ENCODE measurements at regions not wholly inside any gene's neighbourhood (a gene's known extent, or its start where the extent isn't known, plus 50 kb on each side); places are given as distances from the start of the nearest gene placed in this dataset.
"Not testable (repeated sequence)": the region's sequence is repeated elsewhere in the genome, so short reads cannot be mapped to it uniquely, and the experiment has no call there.

DNA sequence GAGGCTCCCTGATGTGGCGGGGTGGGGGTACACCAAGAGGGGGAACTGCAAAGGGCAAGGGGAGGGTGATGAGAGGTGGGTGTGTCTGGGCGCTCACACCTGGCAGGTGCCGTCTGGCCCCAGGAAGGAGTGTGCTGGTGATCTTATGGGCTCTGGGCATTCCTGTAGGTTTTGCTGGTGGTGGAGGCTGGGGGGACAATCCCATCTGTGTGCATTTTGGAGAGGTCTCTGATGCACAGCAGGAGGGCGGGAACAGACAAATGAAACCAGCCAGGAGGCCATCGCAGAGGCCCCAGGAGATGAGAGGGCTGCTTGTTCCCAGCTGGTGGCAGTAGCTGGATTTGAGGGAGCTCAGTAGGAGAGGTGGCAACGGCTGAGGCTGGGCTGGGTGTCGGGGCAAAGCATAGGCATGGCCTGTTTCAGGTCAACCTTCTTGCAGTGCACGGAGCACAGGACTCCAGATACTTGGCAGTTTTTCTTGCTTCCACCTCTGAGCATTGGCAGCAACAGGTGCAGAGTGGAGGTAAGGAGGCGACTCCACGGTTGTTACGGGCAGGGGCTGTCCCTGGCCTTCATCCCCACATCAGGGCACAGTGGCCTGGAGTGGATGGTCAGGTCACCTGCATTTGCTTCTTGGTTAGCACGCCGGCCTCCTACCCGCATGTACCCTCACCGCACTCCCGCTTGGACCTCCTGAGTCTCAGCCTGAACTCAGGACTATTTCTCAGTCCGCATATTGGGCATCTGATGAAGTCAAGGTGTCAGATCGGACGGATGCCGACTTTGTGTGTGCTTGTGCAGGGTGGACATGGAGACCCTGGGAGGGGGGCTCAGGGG is 194.2 kb upstream of the HDAC4 start:
- DNase-seq (peak in 1 of 4 donors; percentile 4), ATAC-seq (no peak)
- H3K9me3 ChIP-seq: no peaks in the 10 kb centered on the region
- no peaks in the 10 kb centered on the region for H3K27me3 ChIP-seq
- intact Hi-C loops (cut with DNase I): no loop called here
- 78 to 85% methylated on average over 19 to 20 of the region's 20 CpGs for WGBS, 2 donors
- no peak for TF ChIP-seq POLR2A (IDR thresholded peaks at IDR 0.05)
- TF ChIP-seq, protein P1, sequence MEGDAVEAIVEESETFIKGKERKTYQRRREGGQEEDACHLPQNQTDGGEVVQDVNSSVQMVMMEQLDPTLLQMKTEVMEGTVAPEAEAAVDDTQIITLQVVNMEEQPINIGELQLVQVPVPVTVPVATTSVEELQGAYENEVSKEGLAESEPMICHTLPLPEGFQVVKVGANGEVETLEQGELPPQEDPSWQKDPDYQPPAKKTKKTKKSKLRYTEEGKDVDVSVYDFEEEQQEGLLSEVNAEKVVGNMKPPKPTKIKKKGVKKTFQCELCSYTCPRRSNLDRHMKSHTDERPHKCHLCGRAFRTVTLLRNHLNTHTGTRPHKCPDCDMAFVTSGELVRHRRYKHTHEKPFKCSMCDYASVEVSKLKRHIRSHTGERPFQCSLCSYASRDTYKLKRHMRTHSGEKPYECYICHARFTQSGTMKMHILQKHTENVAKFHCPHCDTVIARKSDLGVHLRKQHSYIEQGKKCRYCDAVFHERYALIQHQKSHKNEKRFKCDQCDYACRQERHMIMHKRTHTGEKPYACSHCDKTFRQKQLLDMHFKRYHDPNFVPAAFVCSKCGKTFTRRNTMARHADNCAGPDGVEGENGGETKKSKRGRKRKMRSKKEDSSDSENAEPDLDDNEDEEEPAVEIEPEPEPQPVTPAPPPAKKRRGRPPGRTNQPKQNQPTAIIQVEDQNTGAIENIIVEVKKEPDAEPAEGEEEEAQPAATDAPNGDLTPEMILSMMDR (IDR thresholded peaks at IDR 0.05): no peak
- no peaks in the 10 kb centered on the region for H3K36me3 ChIP-seq (replicated peaks in 1 of 2; ENCODE audit: insufficient read depth in 1 of 2, low read depth in 2 of 2)
- no peak overlapping the region for H3K4me3 ChIP-seq
- H3K27ac ChIP-seq: no peak overlapping the region
- no peaks in the 10 kb centered on the region for H3K4me1 ChIP-seq

DNA sequence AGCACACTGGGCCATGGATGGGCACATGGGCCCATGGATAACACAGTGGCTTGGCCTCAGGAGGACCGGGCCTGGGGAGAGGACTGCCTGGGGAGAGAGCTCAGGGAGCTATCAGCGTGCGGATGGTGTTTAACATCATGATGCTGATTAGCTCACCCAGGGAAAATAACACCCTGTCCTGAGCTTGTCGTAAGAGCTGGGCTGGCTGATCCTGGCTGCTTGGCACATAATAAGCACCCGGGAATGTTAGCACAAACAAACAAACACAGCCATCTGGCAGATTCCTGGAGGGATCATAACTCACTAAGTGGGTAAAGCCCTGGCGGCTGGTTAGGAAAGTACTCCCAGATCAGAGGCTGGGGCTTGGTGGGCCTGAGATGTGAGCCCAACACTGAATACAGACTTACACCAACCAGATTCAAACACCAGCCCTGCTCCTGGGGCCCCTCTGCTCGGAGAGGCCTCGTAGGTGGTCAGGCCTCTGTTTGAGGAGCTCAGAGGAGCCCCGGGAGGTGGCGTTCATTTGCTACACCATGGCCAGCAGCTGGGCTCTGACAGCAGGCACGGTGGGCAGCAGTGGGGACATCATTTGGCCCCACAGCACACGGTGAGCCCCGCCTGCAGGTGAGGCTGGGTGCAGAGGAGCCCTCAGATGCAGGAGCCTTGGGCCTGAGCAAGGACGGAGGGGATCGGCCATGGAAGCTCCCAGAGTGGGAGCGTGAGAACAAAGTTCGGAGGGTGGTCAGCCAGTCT is 193.4 kb upstream of the HDAC4 start:
- H3K4me3 ChIP-seq: no peak overlapping the region
- no peak for TF ChIP-seq POLR2A (IDR thresholded peaks at IDR 0.05)
- TF ChIP-seq, protein P1 (IDR thresholded peaks at IDR 0.05): no peak
- no peaks in the 10 kb centered on the region for H3K4me1 ChIP-seq
- H3K27me3 ChIP-seq: no peaks in the 10 kb centered on the region
- 72 to 80% methylated on average over 12 to 17 of the region's 17 CpGs for WGBS, 2 donors
- DNase-seq (peak in 1 of 4 donors; percentile 6), ATAC-seq (no peak)
- no peaks in the 10 kb centered on the region for H3K9me3 ChIP-seq
- H3K36me3 ChIP-seq (replicated peaks in 1 of 2; ENCODE audit: insufficient read depth in 1 of 2, low read depth in 2 of 2): no peaks in the 10 kb centered on the region
- intact Hi-C loops (cut with DNase I): no loop called here
- H3K27ac ChIP-seq: no peak overlapping the region

DNA sequence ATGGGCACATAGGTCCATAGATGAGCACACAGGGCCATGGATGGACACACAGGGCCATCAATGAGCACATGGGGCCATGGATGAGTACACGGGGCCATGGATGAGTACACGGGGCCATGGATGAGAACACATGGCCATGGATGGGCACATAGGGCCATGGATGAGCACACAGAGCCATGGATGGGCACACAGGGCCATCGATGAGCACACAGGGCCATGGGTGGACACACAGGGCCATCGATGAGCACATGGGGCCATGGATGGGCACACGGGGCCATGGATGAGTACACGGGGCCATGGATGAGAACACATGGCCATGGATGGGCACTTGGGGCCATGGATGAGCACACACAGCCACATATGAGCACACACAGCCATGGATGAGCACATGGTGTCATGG is 192.6 kb upstream of the HDAC4 start:
- Histone ChIP-seq H3K9me3 (no peaks in the 10 kb centered on the region), H3K27ac (no peak overlapping the region), H3K36me3 (replicated peaks in 1 of 2; ENCODE audit: insufficient read depth in 1 of 2, low read depth in 2 of 2) (no peaks in the 10 kb centered on the region), H3K4me1 (no peaks in the 10 kb centered on the region), H3K4me3 (no peak overlapping the region), H3K27me3 (no peaks in the 10 kb centered on the region)
- no peak for ATAC-seq
- DNase-seq: peak in 1 of 4 donors; percentile 1
- TF ChIP-seq POLR2A (IDR thresholded peaks at IDR 0.05): no peak
- TF ChIP-seq, protein P1 (IDR thresholded peaks at IDR 0.05): no peak
- intact Hi-C loops (cut with DNase I): no loop called here
- 82 to 84% methylated on average over 6 of the region's 6 CpGs for WGBS, 2 donors

DNA sequence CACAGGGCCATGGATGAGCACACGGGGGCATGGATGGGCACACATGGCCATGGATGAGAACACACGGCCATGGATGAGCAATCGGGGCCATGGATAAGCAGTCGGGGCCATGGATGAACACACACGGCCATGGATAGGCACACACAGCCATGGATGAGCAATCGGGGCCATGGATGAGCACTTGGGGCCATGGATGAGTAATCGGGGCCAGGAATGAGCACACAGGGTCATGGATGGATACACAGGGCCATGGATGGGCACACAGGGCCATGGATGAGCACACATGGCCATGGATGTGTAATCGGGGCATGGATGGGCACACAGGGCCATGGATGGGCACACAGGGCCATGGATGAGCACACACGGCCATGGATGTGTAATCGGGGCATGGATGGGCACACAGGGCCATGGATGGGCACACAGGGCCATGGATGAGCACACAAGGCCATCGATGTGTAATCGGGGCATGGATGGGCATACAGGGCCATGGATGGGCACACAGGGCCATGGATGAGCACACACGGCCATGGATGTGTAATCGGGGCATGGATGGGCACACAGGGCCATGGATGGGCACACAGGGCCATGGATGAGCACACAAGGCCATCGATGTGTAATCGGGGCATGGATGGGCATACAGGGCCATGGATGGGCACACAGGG is 191.9 kb upstream of the HDAC4 start:
- H3K36me3 ChIP-seq (replicated peaks in 1 of 2; ENCODE audit: insufficient read depth in 1 of 2, low read depth in 2 of 2); H3K27me3 ChIP-seq; H3K27ac ChIP-seq; H3K4me1 ChIP-seq; H3K4me3 ChIP-seq; DNase-seq; intact Hi-C loops (cut with DNase I); ATAC-seq; H3K9me3 ChIP-seq: not testable (repeated sequence)
- 73 to 75% methylated on average over 10 of the region's 16 CpGs for WGBS, 2 donors
